H1 (cell line): ENCODE measurements at regions not wholly inside any gene's neighbourhood (a gene's known extent, or its start where the extent isn't known, plus 50 kb on each side); places are given as distances from the start of the nearest gene placed in this dataset.

Experiments used
- KDM5A ChIP-seq: fragments of 200-600 bp; IDR thresholded peaks from 2 replicates; pipeline ENCODE4 v1.7.1; 2012; ENCODE audit warnings: mild to moderate bottlenecking, low read length, inconsistent platforms, mixed read lengths
- TEAD4 ChIP-seq: IDR thresholded peaks from 2 replicates; pipeline ENCODE4 v1.6.1; 2012; ENCODE audit warnings: low read depth, low read length, inconsistent platforms, mixed read lengths
- TF ChIP-seq, protein P1 (sequence below): IDR thresholded peaks from 2 replicates; pipeline ENCODE4 v1.6.1; 2012; ENCODE audit warnings: inconsistent platforms
- TF ChIP-seq, protein P2 (sequence below): IDR thresholded peaks from 2 replicates; pipeline ENCODE4 v1.6.1; 2011; ENCODE audit warnings: low read depth, mild to moderate bottlenecking, low read length; ENCODE audit not compliant: insufficient read depth

DNA sequence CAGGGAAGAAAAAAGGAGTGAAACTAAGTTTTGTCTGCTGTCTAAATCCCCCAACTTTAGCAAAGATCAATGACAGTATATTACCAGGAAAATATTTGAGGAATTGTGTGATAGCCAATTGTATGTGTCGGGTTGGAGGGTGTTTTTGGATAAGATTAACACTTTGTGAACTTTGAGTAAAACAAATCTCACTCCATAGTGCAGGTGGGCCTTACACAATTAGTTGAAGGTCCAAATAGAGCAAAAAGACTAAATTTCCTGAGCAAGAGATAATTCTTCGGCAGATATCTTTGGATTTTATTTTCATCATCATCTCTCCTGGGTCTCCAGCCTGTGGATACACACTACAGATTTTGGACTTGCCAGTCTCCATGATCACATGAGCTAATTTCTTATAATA is 152.8 kb upstream of the CWC22 start (continued):
- TF ChIP-seq, protein P1, sequence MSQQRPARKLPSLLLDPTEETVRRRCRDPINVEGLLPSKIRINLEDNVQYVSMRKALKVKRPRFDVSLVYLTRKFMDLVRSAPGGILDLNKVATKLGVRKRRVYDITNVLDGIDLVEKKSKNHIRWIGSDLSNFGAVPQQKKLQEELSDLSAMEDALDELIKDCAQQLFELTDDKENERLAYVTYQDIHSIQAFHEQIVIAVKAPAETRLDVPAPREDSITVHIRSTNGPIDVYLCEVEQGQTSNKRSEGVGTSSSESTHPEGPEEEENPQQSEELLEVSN, result no peak
- TF ChIP-seq TEAD4 (no peak), KDM5A (no peak)
- TF ChIP-seq, protein P2, sequence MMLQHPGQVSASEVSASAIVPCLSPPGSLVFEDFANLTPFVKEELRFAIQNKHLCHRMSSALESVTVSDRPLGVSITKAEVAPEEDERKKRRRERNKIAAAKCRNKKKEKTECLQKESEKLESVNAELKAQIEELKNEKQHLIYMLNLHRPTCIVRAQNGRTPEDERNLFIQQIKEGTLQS, result no peak
- TF ChIP-seq, all 59 proteins: peak for 0
